ENCODE measurements at regions not wholly inside any gene's neighbourhood (a gene's known extent, or its start where the extent isn't known, plus 50 kb on each side); places are given as distances from the start of the nearest gene placed in this dataset.

- CTCF ChIA-PET, result no interaction called here
- ATAC-seq (no peak), DNase-seq (ENCODE audit: low spot score) (no peak)
- Mint-ChIP-seq H3K27ac (peak overlapping the region; percentile 36; the same call in 1 of the 2 replicates), H3K4me1 (peaks cover 15% of the 10 kb centered on the region), H3K36me3 (no peaks in the 10 kb centered on the region), H3K27me3 (ENCODE audit: low read depth) (no peaks in the 10 kb centered on the region), H3K9me3 (peaks cover 3% of the 10 kb centered on the region; the same call in 1 of the 2 replicates), H3K4me3 (no peak overlapping the region)
- TF ChIP-seq NR1H2 (CRISPR knock-in tag; IDR thresholded peaks at IDR 0.05) (no peak), FOXK1 (CRISPR knock-in tag; IDR thresholded peaks at IDR 0.05) (no peak), E2F4 (CRISPR knock-in tag; IDR thresholded peaks at IDR 0.05; ENCODE audit: borderline replicate concordance, low read depth) (no peak), PRDM15 (CRISPR knock-in tag; IDR thresholded peaks at IDR 0.05) (no peak), E2F1 (CRISPR knock-in tag; IDR thresholded peaks at IDR 0.05) (no peak), ZNF232 (CRISPR knock-in tag; IDR thresholded peaks at IDR 0.05) (no peak), ERG (CRISPR knock-in tag; IDR thresholded peaks at IDR 0.05) (no peak), JUN (CRISPR knock-in tag; IDR thresholded peaks at IDR 0.05) (no peak), SMAD4 (CRISPR knock-in tag; IDR thresholded peaks at IDR 0.05) (no peak), TEAD1 (CRISPR knock-in tag; IDR thresholded peaks at IDR 0.05) (no peak), ZNF281 (CRISPR knock-in tag; IDR thresholded peaks at IDR 0.05) (no peak), ZNF317 (CRISPR knock-in tag; IDR thresholded peaks at IDR 0.05; ENCODE audit: borderline replicate concordance, low read depth) (no peak), CTCF (IDR thresholded peaks at IDR 0.05) (no peak), CDX4 (CRISPR knock-in tag; IDR thresholded peaks at IDR 0.05; ENCODE audit: borderline replicate concordance) (no peak), MYBL2 (CRISPR knock-in tag; IDR thresholded peaks at IDR 0.05) (no peak)
- TF ChIP-seq, protein P1, sequence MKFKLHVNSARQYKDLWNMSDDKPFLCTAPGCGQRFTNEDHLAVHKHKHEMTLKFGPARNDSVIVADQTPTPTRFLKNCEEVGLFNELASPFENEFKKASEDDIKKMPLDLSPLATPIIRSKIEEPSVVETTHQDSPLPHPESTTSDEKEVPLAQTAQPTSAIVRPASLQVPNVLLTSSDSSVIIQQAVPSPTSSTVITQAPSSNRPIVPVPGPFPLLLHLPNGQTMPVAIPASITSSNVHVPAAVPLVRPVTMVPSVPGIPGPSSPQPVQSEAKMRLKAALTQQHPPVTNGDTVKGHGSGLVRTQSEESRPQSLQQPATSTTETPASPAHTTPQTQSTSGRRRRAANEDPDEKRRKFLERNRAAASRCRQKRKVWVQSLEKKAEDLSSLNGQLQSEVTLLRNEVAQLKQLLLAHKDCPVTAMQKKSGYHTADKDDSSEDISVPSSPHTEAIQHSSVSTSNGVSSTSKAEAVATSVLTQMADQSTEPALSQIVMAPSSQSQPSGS (CRISPR knock-in tag; IDR thresholded peaks at IDR 0.05; ENCODE audit: borderline replicate concordance, low read depth), result no peak
- TF ChIP-seq, protein P2, sequence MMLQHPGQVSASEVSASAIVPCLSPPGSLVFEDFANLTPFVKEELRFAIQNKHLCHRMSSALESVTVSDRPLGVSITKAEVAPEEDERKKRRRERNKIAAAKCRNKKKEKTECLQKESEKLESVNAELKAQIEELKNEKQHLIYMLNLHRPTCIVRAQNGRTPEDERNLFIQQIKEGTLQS (CRISPR knock-in tag; conservative IDR thresholded peaks at IDR 0.05), result no peak
- POLR2A ChIA-PET, result no interaction called here
Observed at GRCh38 chr14:71550367-71550766, 381.9 kb upstream of the RGS6 start.

Data from WTC11 (cell line).